Sciatic nerve (tissue), 2 donors: ENCODE measurements at regions not wholly inside any gene's neighbourhood (a gene's known extent, or its start where the extent isn't known, plus 50 kb on each side); places are given as distances from the start of the nearest gene placed in this dataset.

Source experiments
- ATAC-seq: fragments of 200-7000 bp; cut with Tn5 transposase; one replicate; pipeline ENCODE4 v1.9.1; 2020; ENCODE audit warnings: mild to moderate bottlenecking, moderate library complexity
- DNase-seq: peaks from one replicate; pipeline ENCODE4 v3.0.0-alpha.2; 2020; ENCODE audit warnings: low spot score
- intact Hi-C: fragments of 100-400 bp; cut with DNase I; formaldehyde crosslinking; loops from one replicate; pipeline ENCODE4 v1.14.2; 2022
- donor health status: DM: no; HTN: no; CAD: no.
- donor health status: DM: no; HTN: no; CAD: no.

GRCh38 chr2:167900435-167901114, 346.8 kb downstream of the STK39 start:
- DNase-seq (no peak), ATAC-seq (no peak)
- intact Hi-C loops = no loop called here

DNA sequence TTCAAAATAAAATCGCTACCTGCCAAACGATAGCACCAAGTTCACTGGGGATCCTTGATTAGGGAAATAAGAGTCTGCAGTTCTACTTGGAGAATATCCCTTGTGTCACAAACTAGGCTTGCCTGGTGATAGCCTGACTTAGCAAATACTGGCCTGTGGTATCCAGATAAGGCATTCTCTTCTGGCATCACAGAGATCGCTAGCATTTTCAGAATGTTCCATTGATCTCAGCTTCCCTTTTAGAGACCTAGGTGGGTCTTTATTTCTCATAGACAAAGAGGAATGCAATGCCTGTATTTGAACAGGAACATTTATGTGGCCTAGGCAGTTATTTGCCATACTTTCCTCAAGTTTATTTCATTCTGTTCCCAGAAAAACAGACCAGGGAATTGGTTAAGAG, 349.1 kb downstream of the STK39 start:
- DNase-seq = no peak
- no peak for ATAC-seq
- intact Hi-C loops = no loop called here

DNA sequence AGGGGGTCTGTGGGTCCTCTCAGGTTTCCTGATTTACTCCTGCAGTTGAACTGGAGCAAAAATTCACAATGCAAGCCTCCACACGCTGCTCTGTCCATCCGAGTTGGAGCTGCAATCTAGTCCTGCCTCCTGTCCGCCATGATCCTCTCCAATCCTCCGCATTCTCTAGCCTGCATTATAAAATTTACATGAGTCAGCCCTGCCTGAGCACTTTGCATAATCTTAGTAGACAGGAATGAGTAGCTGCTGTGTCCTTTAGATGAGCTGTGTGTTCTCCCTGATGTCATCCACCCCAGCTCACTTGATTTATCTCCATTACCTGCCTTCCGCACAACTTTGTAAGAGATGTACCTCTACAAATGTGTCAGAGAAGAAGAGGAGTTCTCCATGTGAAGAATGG, 355.6 kb downstream of the STK39 start:
- ATAC-seq (no peak), DNase-seq (no peak)
- intact Hi-C loops = no loop called here

- intact Hi-C loops = no loop called here
- no peak for ATAC-seq
Observed at GRCh38 chr2:167890739-167891138, 356.7 kb downstream of the STK39 start.

DNA sequence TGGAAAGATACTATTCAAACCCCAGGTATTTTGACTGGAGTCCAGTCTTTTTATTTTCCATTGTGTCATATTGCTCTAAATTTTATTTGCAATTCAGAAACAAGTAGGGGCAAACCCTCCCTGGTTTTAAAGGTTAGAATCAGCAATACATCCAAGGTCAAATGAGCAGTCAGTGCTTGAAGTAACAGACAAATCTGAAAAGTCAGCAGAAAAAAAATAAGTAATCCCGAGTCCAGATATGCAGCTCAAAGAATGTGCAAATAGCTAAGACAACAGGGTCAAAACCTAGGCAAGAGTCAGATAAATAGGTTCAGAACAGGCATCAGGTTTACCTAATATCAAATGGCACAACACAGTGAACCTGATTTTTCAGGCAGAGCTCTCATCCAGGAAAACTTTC, 367.0 kb downstream of the STK39 start:
- ATAC-seq = no peak
- intact Hi-C loops = no loop called here
- DNase-seq = no peak

More at GRCh38 chr2:167890739-167891138, 356.7 kb downstream of the STK39 start:
- no peak for DNase-seq

DNA sequence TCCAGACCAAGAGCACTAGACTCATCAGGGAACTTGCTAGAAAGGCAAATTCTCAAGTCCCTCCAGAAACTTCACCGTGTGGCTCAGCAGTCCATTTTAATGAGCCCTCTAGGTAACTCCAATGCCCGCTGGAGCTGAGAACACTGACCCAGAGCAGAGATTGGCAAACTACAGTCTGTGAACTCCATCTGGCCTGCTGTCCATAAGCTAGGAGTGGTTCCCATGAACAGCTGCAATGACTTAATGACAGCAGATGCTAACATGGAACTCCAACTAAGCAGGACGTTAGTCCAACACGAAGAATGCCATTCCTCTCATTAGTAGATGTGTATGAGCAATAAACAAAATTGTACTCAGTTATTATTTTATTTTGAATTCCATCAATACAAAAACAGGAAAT, 371.9 kb downstream of the STK39 start:
- intact Hi-C loops = no loop called here
- no peak for ATAC-seq
- no peak for DNase-seq

GRCh38 chr2:167874812-167875211, 372.6 kb downstream of the STK39 start:
- intact Hi-C loops = no loop called here
- no peak for DNase-seq
- ATAC-seq = no peak

DNA sequence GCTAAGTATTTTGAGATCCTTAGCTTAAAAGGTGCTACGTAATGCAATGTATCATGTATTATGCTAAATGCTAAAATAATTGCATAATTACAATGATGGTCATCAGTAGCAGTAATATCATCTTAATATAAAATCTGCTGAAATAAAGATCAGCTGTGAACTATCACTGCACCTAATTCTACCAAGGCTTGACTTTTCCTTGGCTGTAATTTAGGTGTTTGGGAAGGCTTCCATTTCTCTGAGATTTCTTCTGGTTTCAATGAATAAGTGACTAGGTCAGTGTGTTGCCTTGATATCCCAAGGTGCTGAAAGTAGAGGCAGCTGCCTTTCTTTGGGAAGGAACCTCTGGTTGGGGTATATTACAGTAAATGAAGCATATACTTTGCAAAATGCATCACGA, 376.1 kb downstream of the STK39 start:
- intact Hi-C loops = no loop called here
- DNase-seq = no peak

GRCh38 chr2:167869200-167869599, 378.2 kb downstream of the STK39 start:
- DNase-seq = no peak
- intact Hi-C loops = no loop called here
- peak; percentile 61 for ATAC-seq

More for the DNA sequence above, 376.1 kb downstream of the STK39 start:
- ATAC-seq = no peak

GRCh38 chr2:167863377-167863776, 384.0 kb downstream of the STK39 start:
- DNase-seq (no peak), ATAC-seq (no peak)
- intact Hi-C loops = no loop called here

GRCh38 chr2:167862782-167863181, 384.6 kb downstream of the STK39 start:
- intact Hi-C loops = no loop called here
- DNase-seq (no peak), ATAC-seq (no peak)

DNA sequence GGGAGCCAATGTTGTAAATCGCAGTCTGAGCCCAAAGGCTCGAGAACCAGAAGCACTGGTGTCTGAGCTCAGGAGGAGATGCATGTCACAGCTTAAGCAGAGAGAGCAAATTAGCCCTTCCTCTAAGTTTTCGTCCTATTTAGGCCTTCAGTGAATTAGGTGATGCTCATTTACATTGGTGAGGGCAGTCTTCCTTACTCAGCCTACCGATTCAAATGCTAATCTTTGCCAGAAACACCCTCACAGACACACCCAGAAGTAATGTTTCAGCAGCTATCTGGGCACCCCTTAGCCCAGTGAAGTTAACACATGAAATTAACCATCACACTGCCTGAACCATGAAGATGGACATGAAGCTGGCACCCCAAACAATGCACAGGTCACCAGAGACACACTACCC, 385.1 kb downstream of the STK39 start:
- ATAC-seq = no peak
- intact Hi-C loops = no loop called here
- no peak for DNase-seq

DNA sequence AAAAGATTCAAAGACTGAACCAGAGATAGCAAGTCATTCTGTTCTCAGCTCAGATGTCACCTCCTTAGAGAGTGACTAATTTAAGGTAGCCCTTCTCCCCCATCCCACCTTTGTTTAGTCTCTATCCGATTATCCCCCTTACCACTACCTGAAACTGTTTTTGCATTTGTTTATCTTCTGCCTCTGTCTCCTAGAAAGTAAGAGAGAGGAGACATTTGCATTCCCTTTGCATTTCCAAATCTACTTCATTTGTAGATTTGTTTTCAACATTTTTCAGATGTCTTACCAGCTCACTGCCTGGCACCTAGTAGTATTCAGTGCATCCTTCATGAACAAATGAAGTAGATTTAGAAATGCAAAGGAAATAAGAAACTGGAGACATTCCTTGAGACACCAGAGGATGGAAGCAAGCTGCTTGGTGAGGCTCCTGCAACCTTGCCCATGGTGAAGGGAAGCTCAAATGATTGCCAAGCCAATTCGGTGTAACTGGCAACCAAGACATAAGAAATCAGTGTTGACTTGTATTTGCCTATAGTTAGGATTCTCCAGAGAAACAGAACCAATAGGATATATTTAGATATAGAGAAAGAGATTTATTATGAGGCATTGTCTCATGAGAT, 385.7 kb downstream of the STK39 start:
- ATAC-seq = no peak

GRCh38 chr2:167860082-167860481, 387.3 kb downstream of the STK39 start:
- DNase-seq = no peak
- intact Hi-C loops = no loop called here
- no peak for ATAC-seq

More for the DNA sequence above, 385.7 kb downstream of the STK39 start:
- no peak for DNase-seq
- intact Hi-C loops = no loop called here

DNA sequence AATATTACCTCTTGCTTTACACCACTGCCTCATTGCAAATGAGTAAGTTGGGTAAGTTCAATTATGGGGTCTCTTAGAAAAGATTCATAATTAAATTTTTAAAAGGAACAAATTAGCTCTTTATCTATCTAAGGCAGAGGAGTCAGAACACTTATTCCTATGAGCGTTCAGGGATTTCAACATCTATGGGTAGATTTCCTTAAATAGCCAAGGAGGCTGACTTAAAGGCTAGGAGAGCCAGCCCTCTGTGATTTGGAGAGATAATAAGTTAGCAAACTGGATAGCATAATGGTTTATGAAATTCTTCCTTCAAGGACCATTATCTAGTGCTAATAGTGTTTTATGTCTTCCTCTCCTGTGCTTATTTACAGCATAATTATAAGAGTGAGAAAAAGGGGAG, 387.7 kb downstream of the STK39 start:
- DNase-seq = no peak
- no peak for ATAC-seq
- intact Hi-C loops = no loop called here

DNA sequence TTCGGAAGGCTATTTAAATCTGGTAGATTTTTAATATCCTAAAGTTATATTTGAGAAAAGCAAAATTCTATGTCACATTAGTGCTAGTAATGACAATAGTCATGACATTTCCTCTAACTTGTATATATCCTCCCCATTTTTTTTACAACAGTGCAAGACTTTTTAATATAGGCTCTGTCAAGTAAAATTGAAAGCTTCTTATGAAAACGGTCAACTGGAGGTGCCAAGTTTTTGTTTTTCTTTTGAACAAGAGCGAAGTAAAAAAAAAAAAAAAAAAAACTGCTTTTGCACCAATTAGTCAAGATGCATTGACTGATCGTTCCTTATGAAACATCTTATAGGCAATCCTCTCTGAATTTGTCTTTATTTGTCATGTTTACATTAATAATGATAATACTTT, 389.3 kb downstream of the STK39 start:
- DNase-seq (no peak), ATAC-seq (no peak)
- intact Hi-C loops = no loop called here

DNA sequence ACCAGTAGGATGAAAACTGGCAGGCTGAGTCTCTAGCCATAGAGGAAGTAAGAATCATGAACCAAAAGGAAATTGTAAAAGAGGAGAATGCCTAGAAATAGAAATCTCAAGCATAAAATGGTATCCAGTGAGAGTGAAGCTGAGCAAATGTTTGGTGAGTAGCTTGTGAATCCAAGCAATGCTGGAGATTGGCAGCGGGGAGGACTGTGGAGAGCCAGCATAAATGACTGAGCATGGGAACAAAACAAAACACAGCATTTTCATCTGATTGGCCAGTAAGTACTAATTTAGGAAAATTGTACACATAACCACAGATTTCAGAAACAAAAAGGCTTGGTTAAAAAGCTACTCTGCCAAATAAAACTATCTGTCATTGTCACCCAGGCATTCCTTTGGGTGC, 390.0 kb downstream of the STK39 start:
- intact Hi-C loops = no loop called here

GRCh38 chr2:167856190-167856589, 391.2 kb downstream of the STK39 start:
- DNase-seq (no peak), ATAC-seq (no peak)
- intact Hi-C loops = no loop called here

More for the DNA sequence above, 390.0 kb downstream of the STK39 start:
- ATAC-seq (no peak), DNase-seq (no peak)

- intact Hi-C loops = no loop called here
- ATAC-seq = no peak
- DNase-seq = no peak
Observed at GRCh38 chr2:167855211-167855610, 392.2 kb downstream of the STK39 start.

- no peak for ATAC-seq
- intact Hi-C loops = no loop called here
- DNase-seq = no peak
Observed at GRCh38 chr2:167853717-167854116, 393.7 kb downstream of the STK39 start.

- DNase-seq = no peak
- intact Hi-C loops = no loop called here
Observed at GRCh38 chr2:167851876-167852275, 395.5 kb downstream of the STK39 start.

More at GRCh38 chr2:167851876-167852275, 395.5 kb downstream of the STK39 start:
- ATAC-seq = no peak
